ENCODE measurements at regions not wholly inside any gene's neighbourhood (a gene's known extent, or its start where the extent isn't known, plus 50 kb on each side); places are given as distances from the start of the nearest gene placed in this dataset.

DNA sequence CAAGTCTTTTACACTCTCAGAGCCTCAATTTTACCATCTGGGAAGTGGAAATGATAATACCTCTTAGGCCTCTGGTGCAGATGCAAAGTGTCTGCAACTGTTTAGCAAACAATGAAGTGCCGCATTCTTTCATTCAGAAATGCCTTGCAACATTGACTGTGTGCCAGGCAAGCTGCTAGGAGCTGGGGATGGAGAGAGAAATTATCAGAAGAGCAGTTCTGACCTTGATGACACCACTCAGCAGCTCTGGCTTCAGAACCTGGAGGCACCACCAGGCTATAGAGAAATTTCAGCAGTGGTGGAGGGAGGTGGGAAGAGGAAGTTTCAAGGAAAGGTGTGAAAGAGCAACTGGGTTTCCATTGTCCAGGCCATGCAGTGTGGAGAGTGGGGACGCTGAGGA is 78.1 kb upstream of the HABP2 start:
- Histone ChIP-seq H3K4me1 (peaks cover 10% of the 10 kb centered on the region), H3K4me3 (no peak overlapping the region), H3K27ac (no peak overlapping the region), H3K36me3 (replicated peaks in 1 of 2; ENCODE audit: insufficient read depth in 1 of 2, low read depth in 2 of 2) (no peaks in the 10 kb centered on the region), H3K9me3 (peaks cover 0 to 6% (median 0%) of the 10 kb centered on the region in 3 donors), H3K27me3 (no peaks in the 10 kb centered on the region)
- ATAC-seq (no peak), DNase-seq (no peak)
- WGBS, 2 donors, result 75% methylated on average over 2 of the region's 2 CpGs
- intact Hi-C loops (cut with DNase I), result no loop called here
- TF ChIP-seq, protein P1, sequence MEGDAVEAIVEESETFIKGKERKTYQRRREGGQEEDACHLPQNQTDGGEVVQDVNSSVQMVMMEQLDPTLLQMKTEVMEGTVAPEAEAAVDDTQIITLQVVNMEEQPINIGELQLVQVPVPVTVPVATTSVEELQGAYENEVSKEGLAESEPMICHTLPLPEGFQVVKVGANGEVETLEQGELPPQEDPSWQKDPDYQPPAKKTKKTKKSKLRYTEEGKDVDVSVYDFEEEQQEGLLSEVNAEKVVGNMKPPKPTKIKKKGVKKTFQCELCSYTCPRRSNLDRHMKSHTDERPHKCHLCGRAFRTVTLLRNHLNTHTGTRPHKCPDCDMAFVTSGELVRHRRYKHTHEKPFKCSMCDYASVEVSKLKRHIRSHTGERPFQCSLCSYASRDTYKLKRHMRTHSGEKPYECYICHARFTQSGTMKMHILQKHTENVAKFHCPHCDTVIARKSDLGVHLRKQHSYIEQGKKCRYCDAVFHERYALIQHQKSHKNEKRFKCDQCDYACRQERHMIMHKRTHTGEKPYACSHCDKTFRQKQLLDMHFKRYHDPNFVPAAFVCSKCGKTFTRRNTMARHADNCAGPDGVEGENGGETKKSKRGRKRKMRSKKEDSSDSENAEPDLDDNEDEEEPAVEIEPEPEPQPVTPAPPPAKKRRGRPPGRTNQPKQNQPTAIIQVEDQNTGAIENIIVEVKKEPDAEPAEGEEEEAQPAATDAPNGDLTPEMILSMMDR (IDR thresholded peaks at IDR 0.05), result no peak
- no peak for TF ChIP-seq POLR2A (IDR thresholded peaks at IDR 0.05)

DNA sequence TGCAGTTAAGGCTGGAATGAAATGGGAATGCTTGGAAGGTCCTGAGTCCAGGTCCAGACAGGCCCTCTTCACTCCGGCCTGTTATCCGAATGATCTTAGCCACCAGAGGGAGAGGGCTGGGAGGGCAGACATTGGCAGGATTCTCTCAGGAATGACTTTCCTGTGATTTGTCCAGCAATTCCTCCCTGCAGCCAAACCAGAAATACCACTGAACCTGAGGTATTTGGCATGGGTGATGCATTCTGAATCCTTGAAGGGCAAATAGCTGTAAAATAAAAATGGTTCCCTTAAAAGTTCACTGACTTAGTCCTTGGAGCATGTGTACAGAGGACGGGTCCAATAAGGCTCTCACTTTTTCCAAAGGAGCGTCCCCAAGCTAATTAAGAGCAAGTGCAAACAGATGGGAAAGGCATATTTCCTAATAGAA is 77.5 kb upstream of the HABP2 start:
- ATAC-seq, result peak; percentile 66
- DNase-seq, result peak in 2 of 4 donors; percentile 32 to 41
- peaks cover 13% of the 10 kb centered on the region for H3K4me1 ChIP-seq
- H3K36me3 ChIP-seq (replicated peaks in 1 of 2; ENCODE audit: insufficient read depth in 1 of 2, low read depth in 2 of 2), result no peaks in the 10 kb centered on the region
- no peak overlapping the region for H3K4me3 ChIP-seq
- intact Hi-C loops (cut with DNase I), result no loop called here
- H3K9me3 ChIP-seq, result peaks cover 0 to 9% (median 0%) of the 10 kb centered on the region in 3 donors
- peak overlapping the region in 1 of 4 donors; percentile 50 for H3K27ac ChIP-seq
- no peaks in the 10 kb centered on the region for H3K27me3 ChIP-seq
- WGBS, 2 donors, result 39 to 65% methylated on average over 4 of the region's 4 CpGs
- no peak for TF ChIP-seq POLR2A (IDR thresholded peaks at IDR 0.05)
- TF ChIP-seq, protein P1 (IDR thresholded peaks at IDR 0.05), result peak in 2 of 7 experiments; percentile 18 to 23

DNA sequence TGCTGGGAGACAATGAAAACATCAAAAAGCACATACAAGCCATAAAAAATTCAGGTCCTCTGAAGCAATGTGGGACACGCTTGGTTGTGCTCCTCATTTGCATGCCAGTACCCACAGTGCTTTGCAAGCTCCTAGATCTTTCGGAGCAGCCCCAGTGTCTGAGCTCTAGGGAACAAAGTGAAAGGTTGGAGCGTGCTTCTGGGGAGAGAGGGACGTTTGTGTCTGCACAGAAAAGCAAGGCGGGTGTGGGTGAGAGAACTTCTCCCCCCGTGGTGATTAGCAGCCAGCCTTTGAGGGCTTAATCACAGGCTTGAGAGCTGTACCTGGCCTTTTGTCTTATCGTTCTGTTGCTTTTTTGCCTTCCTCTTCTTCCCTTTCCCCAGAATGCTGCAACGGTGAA is 76.7 kb upstream of the HABP2 start:
- ATAC-seq (no peak), DNase-seq (no peak)
- intact Hi-C loops (cut with DNase I), result no loop called here
- Histone ChIP-seq H3K27me3 (no peaks in the 10 kb centered on the region), H3K4me1 (peaks cover 18% of the 10 kb centered on the region), H3K27ac (peak overlapping the region in 1 of 4 donors; percentile 50), H3K36me3 (replicated peaks in 1 of 2; ENCODE audit: insufficient read depth in 1 of 2, low read depth in 2 of 2) (no peaks in the 10 kb centered on the region), H3K9me3 (peaks cover 0 to 9% (median 0%) of the 10 kb centered on the region in 3 donors), H3K4me3 (no peak overlapping the region)
- no peak for TF ChIP-seq POLR2A (IDR thresholded peaks at IDR 0.05)
- TF ChIP-seq, protein P1 (IDR thresholded peaks at IDR 0.05), result no peak
- 58 to 77% methylated on average over 8 of the region's 8 CpGs for WGBS, 2 donors

DNA sequence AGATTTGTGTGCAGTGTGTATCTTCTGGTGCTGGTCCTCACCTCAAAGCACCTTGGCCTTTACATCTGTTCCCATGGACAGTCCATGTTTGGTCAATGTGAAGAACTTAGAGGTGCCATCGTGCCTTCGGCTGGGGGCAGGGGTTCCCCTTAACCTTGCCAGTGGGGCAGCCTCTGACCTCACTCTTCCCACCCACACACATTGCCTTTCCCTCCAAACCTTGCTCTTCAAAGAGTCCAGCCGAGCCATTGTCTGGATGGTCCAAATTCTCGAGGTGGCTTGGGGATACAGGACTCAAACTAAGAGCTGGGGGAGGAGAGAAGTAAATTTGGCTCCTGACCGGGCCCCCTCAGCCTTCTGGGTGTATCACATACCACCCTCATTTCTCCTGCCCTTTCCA is 76.2 kb upstream of the HABP2 start:
- DNase-seq (no peak), ATAC-seq (no peak)
- no peak for TF ChIP-seq POLR2A (IDR thresholded peaks at IDR 0.05)
- TF ChIP-seq, protein P1 (IDR thresholded peaks at IDR 0.05), result no peak
- Histone ChIP-seq H3K9me3 (peaks cover 0 to 9% (median 0%) of the 10 kb centered on the region in 3 donors), H3K36me3 (replicated peaks in 1 of 2; ENCODE audit: insufficient read depth in 1 of 2, low read depth in 2 of 2) (no peaks in the 10 kb centered on the region), H3K27me3 (no peaks in the 10 kb centered on the region), H3K27ac (no peak overlapping the region), H3K4me1 (peaks cover 22% of the 10 kb centered on the region), H3K4me3 (no peak overlapping the region)
- intact Hi-C loops (cut with DNase I), result no loop called here
- WGBS, 2 donors, result 82 to 88% methylated on average over 5 of the region's 5 CpGs

DNA sequence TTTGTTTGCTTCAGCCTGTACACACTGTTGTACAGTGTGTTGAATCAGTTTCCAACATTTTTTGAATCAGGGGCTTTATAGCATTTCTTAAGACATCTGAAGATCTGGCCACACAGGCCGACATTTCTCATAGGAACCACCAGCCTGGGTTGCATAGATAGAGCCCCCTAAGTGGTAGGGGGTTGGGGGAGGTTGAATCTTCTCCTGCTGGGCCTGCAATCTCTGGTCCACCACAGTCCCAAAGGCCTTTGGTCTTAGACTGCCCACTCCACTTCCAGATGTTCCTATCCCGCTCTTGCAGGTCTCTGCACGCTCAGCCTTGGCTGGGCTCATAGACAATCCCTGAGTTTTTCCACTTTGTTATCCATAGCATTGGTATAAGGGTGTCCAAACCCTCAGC is 75.4 kb upstream of the HABP2 start:
- no peak overlapping the region for H3K4me3 ChIP-seq
- H3K27ac ChIP-seq, result no peak overlapping the region
- WGBS, 2 donors, result 95 to 96% methylated on average over 3 of the region's 3 CpGs
- no peaks in the 10 kb centered on the region for H3K27me3 ChIP-seq
- TF ChIP-seq, protein P1 (IDR thresholded peaks at IDR 0.05), result no peak
- no peak for TF ChIP-seq POLR2A (IDR thresholded peaks at IDR 0.05)
- peaks cover 22% of the 10 kb centered on the region for H3K4me1 ChIP-seq
- DNase-seq (no peak), ATAC-seq (no peak)
- peaks cover 0 to 9% (median 0%) of the 10 kb centered on the region in 3 donors for H3K9me3 ChIP-seq
- H3K36me3 ChIP-seq (replicated peaks in 1 of 2; ENCODE audit: insufficient read depth in 1 of 2, low read depth in 2 of 2), result no peaks in the 10 kb centered on the region
- intact Hi-C loops (cut with DNase I), result no loop called here

All from body of pancreas (tissue), 4 donors.